Lung microvascular endothelial cell (primary cell): ENCODE measurements at regions not wholly inside any gene's neighbourhood (a gene's known extent, or its start where the extent isn't known, plus 50 kb on each side); places are given as distances from the start of the nearest gene placed in this dataset.
"Not testable (repeated sequence)": the region's sequence is repeated elsewhere in the genome, so short reads cannot be mapped to it uniquely, and the experiment has no call there.

Source experiments
- DNase-seq, 2 donors: peaks; one replicate each; pipeline versions ENCODE4 v3.0.0 to v3.0.0-alpha.2; 2010; ENCODE audit warnings: low read depth in 2 of 2

DNA sequence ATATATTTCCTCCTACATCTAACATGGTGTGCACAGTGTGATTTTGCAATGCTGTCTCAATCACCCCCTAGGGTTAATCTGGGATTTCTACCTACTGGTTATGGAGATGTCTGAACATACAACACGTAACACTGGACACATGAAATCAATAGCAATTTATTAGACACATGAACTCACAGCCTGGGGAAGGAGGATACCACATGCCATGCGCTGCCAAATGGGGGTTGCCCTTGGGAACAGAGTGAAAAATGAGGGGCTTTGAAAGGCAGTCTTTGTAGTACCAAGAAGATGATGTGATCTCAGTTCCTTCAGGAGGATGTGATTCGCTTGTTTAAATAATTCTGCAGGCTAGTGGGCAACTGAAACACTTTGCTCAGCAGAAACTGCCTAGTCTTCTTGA lies 253.6 kb upstream of the LRRC4C start:
- DNase-seq, result no peak

- DNase-seq, result no peak
Observed at GRCh38 chr11:41714101-41714500, 254.6 kb upstream of the LRRC4C start.

- DNase-seq, result no peak
Observed at GRCh38 chr11:41716862-41717261, 257.4 kb upstream of the LRRC4C start.

DNA sequence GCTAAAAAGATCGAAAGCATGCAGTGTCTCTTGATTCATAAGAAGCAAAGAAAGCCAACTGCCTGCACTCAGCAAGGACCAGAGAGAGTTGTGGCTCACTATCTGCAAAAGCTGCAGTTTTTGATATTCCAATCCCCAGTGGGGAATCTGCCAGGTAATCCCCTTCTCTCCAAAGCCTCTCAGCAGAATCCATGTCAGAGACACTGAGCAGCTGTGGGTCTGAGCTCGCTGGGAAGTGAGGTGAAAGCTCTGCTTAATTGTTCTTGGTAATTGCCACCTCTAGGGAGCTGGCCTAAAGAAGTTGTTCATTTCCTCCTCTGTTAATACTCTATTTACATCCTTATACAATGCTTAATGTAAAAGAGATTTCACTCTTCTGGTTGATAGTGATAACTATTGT lies 261.3 kb upstream of the LRRC4C start:
- DNase-seq, result no peak

- DNase-seq, result not testable (repeated sequence)
Observed at GRCh38 chr11:41728161-41728560, 268.7 kb upstream of the LRRC4C start.

DNA sequence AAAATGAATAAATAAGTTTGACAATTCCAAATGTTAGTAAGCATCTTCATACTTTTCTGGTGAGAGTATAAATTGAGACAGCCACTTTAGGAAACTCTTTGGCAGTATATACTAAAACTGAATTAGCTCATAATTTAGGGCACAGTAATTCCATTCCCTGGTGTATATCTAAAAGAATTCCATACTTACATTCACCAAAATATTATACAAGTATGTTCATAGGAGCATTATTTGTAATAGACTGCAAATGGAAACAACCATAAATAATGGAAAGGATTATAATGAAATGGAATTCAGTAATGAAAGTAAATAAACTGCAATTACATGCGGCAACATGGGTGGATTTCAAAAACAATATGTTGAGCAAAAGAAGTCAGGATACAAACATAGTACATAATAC lies 315.8 kb upstream of the LRRC4C start:
- DNase-seq, result no peak

DNA sequence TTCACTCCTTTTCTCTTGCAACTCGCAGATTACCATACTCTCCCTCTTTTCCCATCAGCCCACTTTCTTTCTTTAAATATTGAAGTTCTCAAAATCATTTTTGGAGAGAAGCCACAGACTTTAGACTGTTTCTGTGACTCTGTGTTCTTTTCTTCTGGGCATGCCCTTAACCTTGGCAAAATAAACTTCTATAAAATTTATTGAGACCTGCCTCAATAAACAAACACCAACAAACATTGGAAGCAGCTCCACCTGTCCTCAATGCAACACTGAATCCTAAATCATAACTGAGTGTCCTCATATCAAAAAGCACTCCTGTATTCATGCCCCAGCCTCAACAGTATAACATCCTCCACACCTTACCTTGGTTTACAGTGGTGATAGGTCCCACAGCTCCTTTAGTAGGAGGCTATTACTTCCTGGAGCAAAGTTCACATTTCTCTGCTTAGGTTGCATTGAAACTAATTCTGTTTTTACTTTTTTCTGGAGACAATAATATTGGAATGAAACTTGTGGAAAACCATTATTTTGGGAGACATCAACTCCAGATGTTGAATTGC lies 320.0 kb upstream of the LRRC4C start:
- DNase-seq, result no peak

DNA sequence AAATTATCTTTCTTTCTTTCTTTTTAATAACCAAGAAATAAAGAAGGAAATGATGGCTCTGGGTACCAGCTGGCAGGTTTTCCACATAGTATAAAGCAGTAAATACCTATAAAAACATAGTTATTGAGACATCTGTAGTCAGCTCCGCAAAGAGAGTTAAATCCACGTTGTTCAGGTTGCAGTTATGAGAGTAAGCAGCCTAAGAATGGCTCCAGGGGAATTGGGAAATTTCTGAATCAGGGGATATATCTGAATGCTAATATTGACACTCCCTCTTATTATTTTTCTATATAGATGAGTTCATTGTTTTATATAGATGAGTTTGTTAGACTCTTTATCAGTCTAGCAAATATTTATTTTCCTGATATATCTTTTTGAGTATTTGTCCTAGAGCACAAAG lies 322.0 kb upstream of the LRRC4C start:
- DNase-seq, result no peak

- no peak for DNase-seq
Observed at GRCh38 chr11:41784513-41785335, 325.3 kb upstream of the LRRC4C start.

GRCh38 chr11:41786087-41786486 lies 326.6 kb upstream of the LRRC4C start:
- DNase-seq, result no peak

GRCh38 chr11:41788177-41788576 lies 328.7 kb upstream of the LRRC4C start:
- no peak for DNase-seq

GRCh38 chr11:41789376-41789775 lies 329.9 kb upstream of the LRRC4C start:
- DNase-seq, result no peak

GRCh38 chr11:41795004-41795403 lies 335.6 kb upstream of the LRRC4C start:
- no peak for DNase-seq

DNA sequence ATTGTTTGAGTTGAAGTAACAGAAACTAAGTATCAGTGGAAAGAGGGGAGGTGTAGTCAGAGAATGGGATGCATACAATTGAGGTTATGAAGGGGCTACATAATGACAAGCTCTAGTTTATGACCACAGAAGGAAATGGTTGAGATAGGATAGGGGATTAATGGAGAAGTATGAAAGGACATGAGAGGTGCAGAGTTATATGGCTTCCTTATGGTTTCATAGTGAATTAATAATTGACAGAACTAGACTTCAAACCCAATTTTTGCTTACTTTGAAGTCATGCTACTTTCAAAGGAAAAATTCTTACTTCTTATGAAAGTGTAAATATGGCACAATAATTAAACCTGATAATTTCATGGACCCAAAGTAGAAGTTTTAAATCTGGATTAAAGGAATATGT lies 340.3 kb upstream of the LRRC4C start:
- no peak for DNase-seq

DNA sequence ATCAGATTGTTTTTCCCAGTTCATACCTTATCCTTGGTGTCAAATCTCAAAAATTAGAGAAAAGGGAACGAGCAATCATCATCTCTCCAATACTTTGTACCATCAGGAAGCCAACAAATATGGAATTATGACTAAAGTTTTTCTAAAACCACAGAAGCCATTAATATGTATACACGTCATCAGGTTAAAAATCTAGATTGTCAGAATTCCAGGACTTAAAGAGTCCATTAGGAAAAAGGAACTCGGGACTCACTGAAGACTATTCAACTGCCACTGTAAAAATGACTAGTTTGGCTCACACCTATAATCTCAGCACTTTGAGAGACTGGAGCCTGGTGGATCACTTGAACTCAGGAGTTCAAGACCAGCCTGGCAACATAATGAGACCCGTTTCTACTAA lies 344.4 kb upstream of the LRRC4C start:
- DNase-seq, result no peak

GRCh38 chr11:41816396-41816795 lies 356.9 kb upstream of the LRRC4C start:
- DNase-seq, result no peak

- not testable (repeated sequence) for DNase-seq
Observed at GRCh38 chr11:41824287-41824686, 364.8 kb upstream of the LRRC4C start.

DNA sequence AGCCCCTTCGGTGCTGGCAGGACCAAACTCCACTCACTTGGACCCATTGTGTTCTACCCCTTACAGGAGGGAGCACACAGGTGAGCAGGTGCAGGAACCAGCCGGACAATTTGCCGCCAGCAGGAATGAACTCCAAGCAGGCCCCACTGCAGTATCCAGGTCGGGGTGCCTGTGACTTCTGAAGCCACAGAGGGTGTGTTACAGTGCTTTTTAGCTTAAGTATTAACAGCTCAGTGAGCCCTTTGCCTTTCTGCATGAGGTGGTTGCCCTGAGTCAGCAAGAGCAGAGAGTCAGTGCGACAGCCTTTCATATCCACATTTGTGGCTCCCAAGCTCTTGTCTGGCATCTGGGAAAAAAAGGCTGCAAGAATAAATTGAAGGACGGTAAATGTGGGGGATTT lies 366.6 kb upstream of the LRRC4C start:
- no peak for DNase-seq

DNA sequence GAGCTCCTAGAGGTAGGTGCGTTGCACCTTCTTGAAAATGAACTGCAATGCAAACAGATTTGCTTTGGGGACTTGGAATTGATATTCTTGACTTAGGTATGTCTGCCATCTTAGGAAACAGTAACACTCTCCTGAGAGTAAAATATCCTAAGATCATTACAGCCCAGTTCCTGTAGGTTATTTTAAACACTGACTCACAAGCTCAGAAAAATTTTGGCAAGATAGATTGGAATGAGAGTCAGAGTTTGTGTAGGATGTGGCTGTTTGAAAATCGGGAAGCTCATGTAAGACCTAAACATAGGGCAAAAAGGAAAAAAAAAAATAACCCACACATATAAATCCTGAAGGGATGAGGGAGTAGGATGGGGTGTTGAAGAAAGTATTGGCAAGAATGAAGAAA lies 377.0 kb upstream of the LRRC4C start:
- DNase-seq, result no peak

GRCh38 chr11:41842673-41843072 lies 383.2 kb upstream of the LRRC4C start:
- no peak for DNase-seq

DNA sequence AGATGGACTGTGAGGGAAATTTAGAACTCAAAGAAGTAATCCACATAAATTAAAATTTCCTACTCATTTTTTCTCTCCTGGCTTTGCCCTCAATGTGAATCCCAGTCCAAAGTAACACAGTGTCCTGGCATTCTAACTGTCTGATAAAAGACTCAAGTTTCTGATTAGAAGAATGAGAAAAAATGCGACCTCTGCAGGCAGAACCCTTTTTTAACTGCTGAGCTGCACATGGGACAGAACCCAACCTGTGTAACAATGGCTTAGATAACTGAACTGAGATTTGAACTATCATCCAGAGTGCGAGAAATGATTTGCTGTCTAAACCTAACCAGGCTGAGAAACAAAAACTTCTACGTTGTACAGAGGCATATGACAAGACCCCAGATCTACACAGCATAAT lies 385.6 kb upstream of the LRRC4C start:
- no peak for DNase-seq

GRCh38 chr11:41848349-41848748 lies 388.9 kb upstream of the LRRC4C start:
- DNase-seq, result no peak

DNA sequence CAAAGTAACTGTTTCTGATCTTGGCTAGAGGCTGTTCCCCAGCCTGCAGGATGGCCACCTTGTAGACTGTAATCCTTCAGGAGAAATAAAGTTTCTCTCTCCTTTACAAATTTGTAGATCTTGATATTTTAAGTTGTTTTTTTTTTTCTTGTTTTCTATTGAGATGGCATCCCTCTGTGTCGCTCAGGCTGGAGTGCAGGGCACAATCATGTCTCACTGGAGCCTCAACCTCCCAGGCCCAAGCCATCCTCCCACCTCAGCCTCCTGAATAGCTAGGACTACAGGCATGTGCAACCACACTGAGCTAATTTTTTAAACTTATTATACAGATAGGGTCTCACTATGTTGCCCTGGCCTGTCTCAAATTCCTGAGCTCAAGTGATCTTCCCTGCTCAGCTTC lies 389.8 kb upstream of the LRRC4C start:
- no peak for DNase-seq

DNA sequence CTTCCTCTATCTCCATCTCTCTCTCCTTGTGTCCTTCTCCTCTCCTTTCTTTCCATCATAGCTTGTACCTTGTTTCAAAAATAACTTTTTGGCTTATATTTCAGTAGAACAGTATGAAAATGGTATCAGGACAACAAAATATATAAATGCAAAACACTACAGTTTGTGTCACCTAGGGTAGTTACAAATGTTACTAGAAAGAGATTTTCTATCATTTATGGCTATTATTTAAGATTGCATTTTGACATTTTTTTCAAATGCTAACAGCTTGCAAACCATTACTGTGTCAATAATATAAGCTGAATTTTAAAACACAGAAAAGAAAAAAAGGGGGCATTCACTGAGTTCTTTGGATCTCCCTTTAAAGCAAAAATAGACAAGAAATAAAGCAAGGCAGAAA lies 392.3 kb upstream of the LRRC4C start:
- no peak for DNase-seq
